GM10266 (cell line): ENCODE measurements at regions not wholly inside any gene's neighbourhood (a gene's known extent, or its start where the extent isn't known, plus 50 kb on each side); places are given as distances from the start of the nearest gene placed in this dataset.

Experiments
- DNase-seq: peaks from one replicate; pipeline ENCODE4 v3.0.0; 2012; ENCODE audit errors: extremely low spot score
- TF ChIP-seq, protein P1 (sequence below): IDR thresholded peaks from 2 replicates; pipeline ENCODE4 v1.5.1; 2012; ENCODE audit warnings: mild to moderate bottlenecking, low read depth; ENCODE audit not compliant: control insufficient read depth, insufficient read depth; ENCODE audit errors: missing control alignments

DNA sequence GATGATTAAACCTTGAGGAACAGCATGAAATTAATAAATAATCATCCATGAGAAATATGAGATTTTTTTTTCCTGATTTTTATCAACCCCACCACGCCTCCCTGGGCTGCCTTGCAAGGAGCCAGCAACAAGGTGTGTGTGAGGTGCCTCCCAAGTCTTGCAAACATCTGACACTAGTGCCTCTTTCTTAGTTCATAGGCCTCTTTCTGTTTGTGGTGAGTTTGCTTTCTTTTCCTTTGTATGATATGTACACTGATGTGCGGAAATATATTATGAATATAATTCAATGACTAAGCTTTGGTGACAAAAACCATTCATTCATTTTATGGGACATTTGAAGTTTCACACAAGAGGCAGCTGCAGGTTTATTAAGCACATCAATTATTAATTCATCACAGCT, 63.2 kb upstream of the SYNDIG1 start:
- TF ChIP-seq, protein P1, sequence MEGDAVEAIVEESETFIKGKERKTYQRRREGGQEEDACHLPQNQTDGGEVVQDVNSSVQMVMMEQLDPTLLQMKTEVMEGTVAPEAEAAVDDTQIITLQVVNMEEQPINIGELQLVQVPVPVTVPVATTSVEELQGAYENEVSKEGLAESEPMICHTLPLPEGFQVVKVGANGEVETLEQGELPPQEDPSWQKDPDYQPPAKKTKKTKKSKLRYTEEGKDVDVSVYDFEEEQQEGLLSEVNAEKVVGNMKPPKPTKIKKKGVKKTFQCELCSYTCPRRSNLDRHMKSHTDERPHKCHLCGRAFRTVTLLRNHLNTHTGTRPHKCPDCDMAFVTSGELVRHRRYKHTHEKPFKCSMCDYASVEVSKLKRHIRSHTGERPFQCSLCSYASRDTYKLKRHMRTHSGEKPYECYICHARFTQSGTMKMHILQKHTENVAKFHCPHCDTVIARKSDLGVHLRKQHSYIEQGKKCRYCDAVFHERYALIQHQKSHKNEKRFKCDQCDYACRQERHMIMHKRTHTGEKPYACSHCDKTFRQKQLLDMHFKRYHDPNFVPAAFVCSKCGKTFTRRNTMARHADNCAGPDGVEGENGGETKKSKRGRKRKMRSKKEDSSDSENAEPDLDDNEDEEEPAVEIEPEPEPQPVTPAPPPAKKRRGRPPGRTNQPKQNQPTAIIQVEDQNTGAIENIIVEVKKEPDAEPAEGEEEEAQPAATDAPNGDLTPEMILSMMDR = no peak
- DNase-seq = no peak

DNA sequence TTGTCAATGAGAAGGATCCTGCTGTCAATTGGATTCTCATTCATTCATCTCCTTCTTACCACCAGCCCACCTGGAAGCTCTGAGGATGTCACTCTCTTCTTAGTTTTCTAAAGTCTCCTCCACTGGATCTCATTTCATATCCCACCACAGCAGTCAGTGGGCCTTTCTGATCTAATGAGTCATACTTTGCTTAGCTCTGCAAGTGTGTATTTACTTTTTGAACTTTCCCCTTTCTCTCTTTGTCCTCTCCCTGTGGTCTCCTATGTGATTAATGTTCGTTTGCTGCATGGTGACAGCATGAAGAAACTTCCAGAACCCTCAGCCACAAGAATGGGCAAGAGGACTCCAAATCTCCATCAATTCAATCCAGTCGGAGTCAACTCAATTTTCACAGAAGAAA, 63.6 kb upstream of the SYNDIG1 start:
- TF ChIP-seq, protein P1 = no peak
- no peak for DNase-seq

DNA sequence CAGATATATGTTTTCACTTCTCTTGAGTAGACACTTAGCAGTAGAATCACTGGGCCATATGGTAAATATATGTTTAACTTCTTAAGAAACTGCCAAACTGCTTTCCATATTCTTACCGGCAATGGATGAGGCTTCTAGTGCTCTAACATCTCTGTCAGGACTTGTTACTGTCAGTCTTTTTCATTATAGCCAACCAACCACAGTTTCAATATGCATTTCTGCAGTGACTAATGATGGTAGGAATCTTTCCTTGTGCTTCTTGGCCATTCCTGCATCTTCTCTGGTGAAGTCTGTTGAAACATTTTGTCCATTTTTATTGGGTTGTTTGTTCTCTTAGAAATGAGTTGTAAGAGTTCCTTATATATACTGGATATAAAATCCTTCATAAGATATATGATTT, 66.0 kb upstream of the SYNDIG1 start:
- TF ChIP-seq, protein P1 = no peak
- DNase-seq = no peak

DNA sequence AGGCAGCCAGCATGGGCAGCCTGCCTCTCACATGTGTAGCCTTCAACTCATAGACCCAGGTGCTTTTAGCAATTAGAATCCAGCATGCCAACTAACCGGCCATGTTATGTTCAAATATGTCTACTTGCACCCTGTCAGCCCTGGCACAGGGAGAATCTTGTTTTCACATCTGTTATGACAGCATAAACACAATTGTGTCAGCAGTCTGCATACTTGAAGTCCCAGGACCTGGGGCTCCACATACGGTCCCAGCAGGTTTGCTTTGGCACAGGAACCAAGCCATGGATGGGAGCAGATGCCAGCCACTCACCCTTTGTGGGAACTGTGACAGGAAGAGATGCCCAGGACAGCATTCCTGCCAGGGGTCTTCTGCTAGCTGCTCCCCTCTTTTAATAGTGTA, 67.2 kb upstream of the SYNDIG1 start:
- DNase-seq = no peak
- TF ChIP-seq, protein P1 = no peak

DNA sequence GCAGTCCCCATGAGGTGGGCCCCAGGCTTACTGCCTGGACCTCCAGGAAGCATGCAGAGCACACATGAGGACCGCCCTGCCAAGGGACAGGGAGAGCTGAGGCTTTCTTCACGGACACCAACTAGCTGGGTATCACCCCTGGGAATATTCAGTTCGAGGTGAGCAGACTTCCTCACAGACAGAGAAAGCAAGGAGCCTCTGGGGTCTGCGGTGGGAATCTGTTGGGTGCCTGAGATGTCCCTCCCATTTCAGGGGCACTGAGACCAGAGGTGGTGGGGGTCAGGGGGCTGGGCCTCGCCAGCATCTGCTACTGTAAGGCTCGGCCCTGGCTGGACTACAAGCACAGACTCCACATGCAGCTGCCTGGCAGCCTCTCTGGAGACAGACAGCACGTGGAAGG, 74.3 kb upstream of the SYNDIG1 start:
- DNase-seq = no peak
- TF ChIP-seq, protein P1 = no peak

GRCh38 chr20:24393903-24394302, 75.5 kb upstream of the SYNDIG1 start:
- DNase-seq = no peak
- TF ChIP-seq, protein P1 = no peak

DNA sequence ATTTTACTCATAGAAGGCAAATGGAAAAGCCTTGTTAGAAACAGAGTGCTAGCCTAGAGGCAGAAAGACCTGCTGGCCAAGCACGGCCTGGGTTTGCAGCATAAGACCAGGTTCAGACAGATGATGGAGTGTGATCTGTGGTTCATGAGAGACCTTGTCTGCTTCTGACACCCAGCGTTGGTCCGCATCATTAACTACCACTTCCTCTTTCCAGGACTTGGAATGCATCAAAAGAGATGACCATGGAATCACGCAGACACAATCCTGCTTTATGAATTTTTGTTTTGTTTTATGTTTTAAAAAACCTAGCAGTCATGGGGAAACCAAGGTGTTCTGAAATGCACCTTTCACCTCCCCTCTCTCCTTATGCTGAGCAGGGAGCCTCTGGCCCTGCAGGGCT, 76.8 kb upstream of the SYNDIG1 start:
- TF ChIP-seq, protein P1 = no peak
- no peak for DNase-seq

GRCh38 chr20:24389686-24390085, 79.7 kb upstream of the SYNDIG1 start:
- TF ChIP-seq, protein P1 = no peak
- no peak for DNase-seq
